Vagina (tissue), 2 donors: ENCODE measurements at regions not wholly inside any gene's neighbourhood (a gene's known extent, or its start where the extent isn't known, plus 50 kb on each side); places are given as distances from the start of the nearest gene placed in this dataset.

ENCODE experiments used
- CTCF ChIP-seq, 3 experiments: fragments of 450-650 bp in 2 of 3; fragments of 200-600 bp in 1 of 3; sonication (generic) in 1 of 3; IDR thresholded peaks; one replicate each; pipeline ENCODE4 v1.5.1; 2017 to 2019; ENCODE audit warnings: antibody characterized with exemption in 3 of 3, mild to moderate bottlenecking in 2 of 3, moderate library complexity in 2 of 3
- POLR2A ChIP-seq, 2 donors: fragments of 450-650 bp; IDR thresholded peaks; one replicate each; pipeline ENCODE4 v1.6.1; 2017; ENCODE audit warnings: antibody characterized with exemption in 2 of 2, mild to moderate bottlenecking in 2 of 2, moderate library complexity in 2 of 2
- POLR2AphosphoS5 ChIP-seq, 2 donors: sonication (generic); formaldehyde crosslinking; IDR thresholded peaks; one replicate each; pipeline ENCODE4 v1.9.0; 2017; ENCODE audit warnings: antibody characterized with exemption in 2 of 2, mild to moderate bottlenecking in 2 of 2, low read depth in 1 of 2; ENCODE audit not compliant: insufficient read depth in 1 of 2

DNA sequence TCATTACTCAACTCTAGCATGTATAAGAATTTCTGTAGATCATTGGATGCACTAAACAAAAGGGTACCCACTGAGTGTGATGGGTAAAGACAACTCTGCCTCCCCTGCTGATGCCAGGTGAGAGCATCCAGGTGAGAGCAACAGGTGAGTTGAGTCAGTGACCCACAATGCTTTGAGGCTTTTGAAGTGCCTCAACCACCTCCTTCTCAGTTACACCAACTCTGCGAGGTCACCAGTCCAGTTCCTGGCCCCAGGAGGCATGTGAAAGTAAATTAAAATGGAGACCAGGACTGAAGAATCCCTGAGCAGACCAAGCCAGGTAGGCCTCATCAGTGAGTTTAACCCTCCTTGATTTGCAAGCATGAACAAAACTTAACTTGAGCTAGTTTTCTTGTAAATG lies 505.8 kb downstream of the EBF1 start:
- no peak for TF ChIP-seq CTCF (IDR thresholded peaks at IDR 0.05)
- TF ChIP-seq POLR2A (IDR thresholded peaks at IDR 0.05): no peak
- TF ChIP-seq POLR2AphosphoS5 (IDR thresholded peaks at IDR 0.05; ENCODE audit: insufficient read depth in 1 of 2, low read depth in 1 of 2): no peak
